VCaP (cell line): ENCODE measurements at regions not wholly inside any gene's neighbourhood (a gene's known extent, or its start where the extent isn't known, plus 50 kb on each side); places are given as distances from the start of the nearest gene placed in this dataset.

Experiments
- H3K27ac ChIP-seq: fragments of 450-650 bp; 2 replicates; pipeline ENCODE4 v1.5.1; 2017
- TF ChIP-seq, protein P1 (sequence below): fragments of 450-650 bp; conservative IDR thresholded peaks from 2 replicates; pipeline ENCODE4 v1.5.1; 2017; ENCODE audit warnings: mild to moderate bottlenecking, moderate library complexity

DNA sequence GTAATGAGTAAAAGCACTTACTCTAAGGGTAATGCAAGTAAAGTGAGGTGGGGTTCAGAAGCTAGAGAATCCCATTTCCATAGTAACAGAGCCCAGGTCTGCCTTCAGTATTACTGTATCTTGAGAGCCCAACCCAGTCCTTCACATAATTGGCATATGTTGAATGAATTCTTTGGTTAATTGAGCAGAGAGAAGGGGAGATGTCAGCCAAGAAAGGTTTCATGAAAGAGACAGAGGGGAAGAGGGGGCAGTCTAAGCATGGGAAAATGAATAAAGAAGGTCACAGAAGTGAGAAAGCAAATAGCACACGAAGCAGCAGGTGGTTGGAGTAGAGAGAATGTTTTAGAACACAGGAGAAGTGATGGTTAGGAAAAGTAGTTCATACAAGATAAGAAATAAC is 371.1 kb downstream of the SEC23A start:
- H3K27ac ChIP-seq: no peak overlapping the region
- TF ChIP-seq, protein P1, sequence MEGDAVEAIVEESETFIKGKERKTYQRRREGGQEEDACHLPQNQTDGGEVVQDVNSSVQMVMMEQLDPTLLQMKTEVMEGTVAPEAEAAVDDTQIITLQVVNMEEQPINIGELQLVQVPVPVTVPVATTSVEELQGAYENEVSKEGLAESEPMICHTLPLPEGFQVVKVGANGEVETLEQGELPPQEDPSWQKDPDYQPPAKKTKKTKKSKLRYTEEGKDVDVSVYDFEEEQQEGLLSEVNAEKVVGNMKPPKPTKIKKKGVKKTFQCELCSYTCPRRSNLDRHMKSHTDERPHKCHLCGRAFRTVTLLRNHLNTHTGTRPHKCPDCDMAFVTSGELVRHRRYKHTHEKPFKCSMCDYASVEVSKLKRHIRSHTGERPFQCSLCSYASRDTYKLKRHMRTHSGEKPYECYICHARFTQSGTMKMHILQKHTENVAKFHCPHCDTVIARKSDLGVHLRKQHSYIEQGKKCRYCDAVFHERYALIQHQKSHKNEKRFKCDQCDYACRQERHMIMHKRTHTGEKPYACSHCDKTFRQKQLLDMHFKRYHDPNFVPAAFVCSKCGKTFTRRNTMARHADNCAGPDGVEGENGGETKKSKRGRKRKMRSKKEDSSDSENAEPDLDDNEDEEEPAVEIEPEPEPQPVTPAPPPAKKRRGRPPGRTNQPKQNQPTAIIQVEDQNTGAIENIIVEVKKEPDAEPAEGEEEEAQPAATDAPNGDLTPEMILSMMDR: no peak

DNA sequence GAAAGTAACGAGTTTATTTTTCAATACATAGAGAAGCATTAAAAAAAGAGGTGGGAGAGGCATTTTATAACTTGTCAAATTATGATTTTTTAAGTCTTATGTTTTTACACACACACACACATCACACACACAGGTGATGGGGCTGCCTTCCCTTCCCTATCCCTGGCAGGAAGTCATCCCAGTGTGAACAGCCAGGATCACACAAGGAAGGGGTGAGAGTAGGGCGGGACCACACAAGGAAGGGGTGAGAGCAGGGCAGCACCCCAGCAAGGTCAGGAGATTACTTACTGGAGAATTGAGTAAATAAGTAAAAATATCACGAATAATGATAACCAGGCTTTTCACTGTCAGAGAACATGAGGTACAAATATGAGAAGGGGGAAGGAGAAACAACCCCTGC is 372.6 kb downstream of the SEC23A start:
- TF ChIP-seq, protein P1: no peak

DNA sequence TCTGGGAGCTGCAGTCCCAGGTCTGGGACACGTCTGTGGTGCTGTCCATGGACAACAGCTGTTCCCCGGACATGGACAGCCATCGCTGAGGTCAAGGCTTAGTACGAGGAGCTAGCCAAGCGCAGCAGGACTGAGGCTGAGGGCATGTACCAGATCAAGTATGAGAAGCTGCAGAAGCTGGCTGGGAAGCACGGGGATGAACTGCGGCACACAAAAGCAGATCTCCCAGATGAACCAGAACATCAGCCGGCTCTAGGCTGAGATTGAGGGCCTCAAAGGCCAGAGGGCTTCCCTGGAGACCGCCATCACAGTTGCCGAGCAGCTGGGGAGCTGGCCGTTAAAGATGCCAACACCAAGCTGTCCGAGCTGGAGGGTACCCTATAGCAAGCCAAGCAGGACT is 375.3 kb downstream of the SEC23A start:
- no peak overlapping the region for H3K27ac ChIP-seq
- TF ChIP-seq, protein P1: no peak

More for the DNA sequence above, 372.6 kb downstream of the SEC23A start:
- no peak overlapping the region for H3K27ac ChIP-seq

- H3K27ac ChIP-seq: no peak overlapping the region
- TF ChIP-seq, protein P1: no peak
These were observed 378.4 kb downstream of the SEC23A start for GRCh38 chr14:38724621-38725020.

DNA sequence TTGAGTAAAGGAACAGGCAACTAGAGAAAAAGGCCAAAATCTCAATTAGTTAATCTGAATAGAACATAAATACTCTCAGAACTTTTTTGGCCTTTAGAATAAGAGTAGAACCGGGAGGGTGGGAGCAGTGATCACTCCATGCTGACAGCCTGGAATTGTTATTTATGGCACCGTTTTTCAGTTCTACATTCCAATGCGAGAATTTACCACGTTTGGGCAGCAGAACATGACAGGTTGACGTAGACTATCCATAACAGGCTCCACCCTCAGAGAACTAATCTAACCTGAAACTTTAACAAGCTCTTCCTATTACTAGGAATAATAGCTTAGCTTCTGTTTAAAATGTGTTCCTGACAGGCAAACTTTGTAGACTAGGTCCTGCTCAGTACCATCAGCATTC is 379.1 kb downstream of the SEC23A start:
- TF ChIP-seq, protein P1: no peak
- no peak overlapping the region for H3K27ac ChIP-seq

DNA sequence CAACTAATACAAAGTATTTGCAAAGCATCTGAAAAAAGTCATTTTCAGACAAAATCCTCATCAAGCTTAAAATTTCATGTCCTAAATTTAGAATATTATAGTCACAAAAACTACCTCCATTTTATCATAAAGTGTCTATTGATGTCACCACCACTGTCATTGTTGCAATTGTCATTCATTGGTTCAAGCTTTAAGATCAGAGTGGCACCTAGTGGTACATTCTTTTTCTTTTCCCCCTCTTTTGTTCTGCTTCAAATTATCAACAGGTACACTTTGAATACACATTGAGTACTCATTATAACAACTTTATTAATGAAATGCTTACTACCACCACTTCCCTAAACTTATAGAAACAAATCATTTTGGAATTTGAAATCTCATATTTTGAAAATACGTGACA is 379.8 kb downstream of the SEC23A start:
- no peak overlapping the region for H3K27ac ChIP-seq
- TF ChIP-seq, protein P1: peak; percentile 36

DNA sequence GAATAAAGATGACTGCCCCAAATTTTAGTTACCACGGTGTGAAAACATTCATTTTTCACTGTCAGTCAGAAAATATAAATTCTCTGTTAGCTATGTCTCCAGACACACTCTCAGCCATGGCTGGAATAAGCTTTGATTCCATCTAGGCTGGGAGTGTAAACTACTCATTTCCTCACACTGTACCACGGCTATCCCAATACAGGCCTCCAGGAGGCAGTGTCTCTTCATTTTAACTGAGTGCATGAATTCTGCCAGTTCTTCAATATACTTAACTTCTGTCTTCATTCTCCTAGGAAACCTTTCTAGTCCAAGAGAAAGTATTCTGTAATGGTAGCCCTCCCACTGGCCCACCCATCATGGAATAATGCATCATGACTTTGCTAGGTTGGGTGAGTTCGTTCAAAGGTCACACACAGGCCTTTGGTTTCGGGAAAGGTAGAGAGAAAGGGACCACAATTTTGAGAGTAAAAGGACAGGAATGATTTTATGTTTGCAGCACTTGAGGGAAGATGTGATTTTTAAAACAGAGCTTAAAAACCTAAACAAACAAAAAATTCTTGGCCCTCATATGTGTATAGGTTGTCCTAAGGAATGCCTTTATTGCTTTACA is 381.1 kb downstream of the SEC23A start:
- peak overlapping the region; percentile 35; the same call in 1 of the 2 replicates for H3K27ac ChIP-seq
- TF ChIP-seq, protein P1: peak; percentile 70
